ENCODE measurements at regions not wholly inside any gene's neighbourhood (a gene's known extent, or its start where the extent isn't known, plus 50 kb on each side); places are given as distances from the start of the nearest gene placed in this dataset.

DNA sequence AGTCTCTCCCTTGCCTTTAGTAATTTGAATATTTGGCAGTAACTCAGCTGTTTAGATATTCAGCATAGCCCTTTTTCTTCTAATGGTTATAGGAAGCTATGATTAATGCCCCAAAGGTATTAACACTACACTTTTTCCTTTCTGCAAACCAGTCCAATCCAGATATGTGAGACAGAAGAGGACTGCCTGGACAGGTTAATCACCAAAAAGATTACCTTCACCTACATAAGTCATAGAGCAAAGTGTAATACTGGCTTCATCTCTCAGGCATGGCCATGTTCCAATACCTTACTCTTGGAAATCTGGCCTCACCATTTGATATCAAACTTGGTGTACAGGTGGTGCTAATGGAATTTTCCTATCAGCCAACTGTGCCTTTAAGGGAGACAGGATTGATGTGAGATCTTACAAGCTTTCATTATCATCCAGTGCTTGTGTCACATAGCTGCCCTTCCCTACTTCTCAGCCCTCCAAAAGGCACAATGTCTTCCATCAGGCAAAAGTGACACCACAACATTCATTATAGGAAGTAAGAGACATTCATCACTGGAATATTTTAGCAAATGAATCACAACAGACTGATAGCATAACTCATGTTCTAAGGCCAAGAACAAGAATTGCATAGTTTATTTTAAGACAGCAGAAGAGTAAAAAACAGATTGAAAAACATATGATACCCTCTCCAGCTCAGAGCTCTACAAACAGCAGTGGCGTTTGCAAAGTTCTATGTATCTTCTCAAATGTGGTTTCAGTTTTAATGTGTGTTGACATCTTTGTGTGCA lies 91.2 kb upstream of the PAM start:
- no peak for TF ChIP-seq BRCA1 (IDR thresholded peaks at IDR 0.05; ENCODE audit: low read depth, low read length)
- no peak for TF ChIP-seq EGR1 (IDR thresholded peaks at IDR 0.05; ENCODE audit: borderline replicate concordance, low read depth, low read length)
- TF ChIP-seq FOSL1 (IDR thresholded peaks at IDR 0.05; ENCODE audit: insufficient read depth, low read depth, low read length): no peak
- TF ChIP-seq, protein P1, sequence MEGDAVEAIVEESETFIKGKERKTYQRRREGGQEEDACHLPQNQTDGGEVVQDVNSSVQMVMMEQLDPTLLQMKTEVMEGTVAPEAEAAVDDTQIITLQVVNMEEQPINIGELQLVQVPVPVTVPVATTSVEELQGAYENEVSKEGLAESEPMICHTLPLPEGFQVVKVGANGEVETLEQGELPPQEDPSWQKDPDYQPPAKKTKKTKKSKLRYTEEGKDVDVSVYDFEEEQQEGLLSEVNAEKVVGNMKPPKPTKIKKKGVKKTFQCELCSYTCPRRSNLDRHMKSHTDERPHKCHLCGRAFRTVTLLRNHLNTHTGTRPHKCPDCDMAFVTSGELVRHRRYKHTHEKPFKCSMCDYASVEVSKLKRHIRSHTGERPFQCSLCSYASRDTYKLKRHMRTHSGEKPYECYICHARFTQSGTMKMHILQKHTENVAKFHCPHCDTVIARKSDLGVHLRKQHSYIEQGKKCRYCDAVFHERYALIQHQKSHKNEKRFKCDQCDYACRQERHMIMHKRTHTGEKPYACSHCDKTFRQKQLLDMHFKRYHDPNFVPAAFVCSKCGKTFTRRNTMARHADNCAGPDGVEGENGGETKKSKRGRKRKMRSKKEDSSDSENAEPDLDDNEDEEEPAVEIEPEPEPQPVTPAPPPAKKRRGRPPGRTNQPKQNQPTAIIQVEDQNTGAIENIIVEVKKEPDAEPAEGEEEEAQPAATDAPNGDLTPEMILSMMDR (IDR thresholded peaks at IDR 0.05; ENCODE audit: control extremely low read depth in 1 of 3, insufficient read depth in 1 of 3, low read depth in 1 of 3, low read length in 3 of 3): no peak
- no peak for TF ChIP-seq POLR2A (IDR thresholded peaks at IDR 0.05; ENCODE audit: control extremely low read depth in 1 of 2, low read depth in 2 of 2, low read length in 2 of 2)
- no peak for TF ChIP-seq TBP (IDR thresholded peaks at IDR 0.05; ENCODE audit: low read depth, low read length)
